Ramos (cell line): ENCODE measurements at regions not wholly inside any gene's neighbourhood (a gene's known extent, or its start where the extent isn't known, plus 50 kb on each side); places are given as distances from the start of the nearest gene placed in this dataset.
"Not testable (repeated sequence)": the region's sequence is repeated elsewhere in the genome, so short reads cannot be mapped to it uniquely, and the experiment has no call there.

Experiments used
- in situ Hi-C: fragments of 300-500 bp; cut with MboI; formaldehyde crosslinking; loops from one replicate; pipeline ENCODE4 v1.14.3; 2022; ENCODE audit warnings: low sequenced_read_pairs; ENCODE audit not compliant: unreplicated experiment

GRCh38 chr2:131818267-131818973 lies 290.7 kb downstream of the CCDC74A start:
- in situ Hi-C loops = loop anchor here (25.0 kb wide), 1 partner anchor 406 kb away; no protein-coding TSS in a partner anchor

GRCh38 chr2:131822237-131822721 lies 294.6 kb downstream of the CCDC74A start:
- in situ Hi-C loops = loop anchor here (25.0 kb wide), 1 partner anchor 410 kb away; no protein-coding TSS in a partner anchor

- in situ Hi-C loops = loop anchor here (25.0 kb wide), 1 partner anchor 411 kb away; no protein-coding TSS in a partner anchor
Observed at GRCh38 chr2:131823058-131823457, 295.4 kb downstream of the CCDC74A start.

GRCh38 chr2:131824986-131825385 lies 297.3 kb downstream of the CCDC74A start:
- in situ Hi-C loops = loop anchor here (25.0 kb wide), 1 partner anchor 413 kb away; no protein-coding TSS in a partner anchor

GRCh38 chr2:131827481-131828163 lies 299.9 kb downstream of the CCDC74A start:
- in situ Hi-C loops = no loop called here

- in situ Hi-C loops = no loop called here
Observed at GRCh38 chr2:131828164-131828561, 300.5 kb downstream of the CCDC74A start.

- in situ Hi-C loops = not testable (repeated sequence)
Observed at GRCh38 chr2:131828633-131829455, 301.2 kb downstream of the CCDC74A start.

- in situ Hi-C loops = not testable (repeated sequence)
Observed at GRCh38 chr2:131829456-131830241, 302.0 kb downstream of the CCDC74A start.

GRCh38 chr2:131830242-131830945 lies 302.7 kb downstream of the CCDC74A start:
- in situ Hi-C loops = not testable (repeated sequence)

- in situ Hi-C loops = not testable (repeated sequence)
Observed at GRCh38 chr2:131830946-131831310, 303.2 kb downstream of the CCDC74A start.

GRCh38 chr2:131831450-131832208 lies 303.9 kb downstream of the CCDC74A start:
- in situ Hi-C loops = not testable (repeated sequence)

GRCh38 chr2:131832209-131832780 lies 304.6 kb downstream of the CCDC74A start:
- in situ Hi-C loops = not testable (repeated sequence)

- in situ Hi-C loops = not testable (repeated sequence)
Observed at GRCh38 chr2:131832917-131833316, 305.2 kb downstream of the CCDC74A start.

GRCh38 chr2:131833367-131834202 lies 305.9 kb downstream of the CCDC74A start:
- in situ Hi-C loops = not testable (repeated sequence)

- in situ Hi-C loops = not testable (repeated sequence)
Observed at GRCh38 chr2:131834203-131835020, 306.7 kb downstream of the CCDC74A start.

GRCh38 chr2:131835022-131835421 lies 307.3 kb downstream of the CCDC74A start:
- in situ Hi-C loops = not testable (repeated sequence)
